HL-60 (cell line): ENCODE measurements at regions not wholly inside any gene's neighbourhood (a gene's known extent, or its start where the extent isn't known, plus 50 kb on each side); places are given as distances from the start of the nearest gene placed in this dataset.

Source experiments
- DNase-seq, 2 experiments: peaks; one replicate each; pipeline ENCODE4 v3.0.0-alpha.2; 2010 to 2020; ENCODE audit warnings: low read depth in 1 of 2, low spot score in 1 of 2
- H3K27ac ChIP-seq: fragments of 250-450 bp; sonication (Bioruptor Pico); replicated peaks from 2 replicates; pipeline ENCODE4 v1.5.1; 2020; ENCODE audit warnings: mild to moderate bottlenecking, moderate library complexity
- H3K27me3 ChIP-seq: fragments of 250-450 bp; sonication (Bioruptor Pico); 2 replicates; pipeline ENCODE4 v1.5.1; 2021; ENCODE audit warnings: mild to moderate bottlenecking, moderate library complexity; ENCODE audit not compliant: insufficient read depth, poor library complexity, severe bottlenecking
- H3K4me3 ChIP-seq: replicated peaks from 2 replicates; pipeline ENCODE4 v1.5.1; 2011; ENCODE audit warnings: mild to moderate bottlenecking, control low read depth, low read length; ENCODE audit not compliant: insufficient read depth
- GABPA ChIP-seq: IDR thresholded peaks from 2 replicates; pipeline ENCODE4 v1.6.1; 2012; ENCODE audit warnings: low read depth
- POLR2AphosphoS5 ChIP-seq: IDR thresholded peaks from 2 replicates; pipeline ENCODE4 v1.6.1; 2012; ENCODE audit warnings: low read depth
- REST ChIP-seq: IDR thresholded peaks from 2 replicates; pipeline ENCODE4 v1.6.1; 2012; ENCODE audit warnings: low read depth; ENCODE audit not compliant: insufficient replicate concordance
- SPI1 ChIP-seq: IDR thresholded peaks from 2 replicates; pipeline ENCODE4 v1.6.1; 2012; ENCODE audit warnings: low read depth, mild to moderate bottlenecking, borderline replicate concordance
- TF ChIP-seq, protein P1 (sequence below): IDR thresholded peaks from one replicate; pipeline ENCODE4 v1.5.1; 2011; ENCODE audit warnings: low read length, control low read depth, inconsistent platforms; ENCODE audit not compliant: insufficient read depth

DNA sequence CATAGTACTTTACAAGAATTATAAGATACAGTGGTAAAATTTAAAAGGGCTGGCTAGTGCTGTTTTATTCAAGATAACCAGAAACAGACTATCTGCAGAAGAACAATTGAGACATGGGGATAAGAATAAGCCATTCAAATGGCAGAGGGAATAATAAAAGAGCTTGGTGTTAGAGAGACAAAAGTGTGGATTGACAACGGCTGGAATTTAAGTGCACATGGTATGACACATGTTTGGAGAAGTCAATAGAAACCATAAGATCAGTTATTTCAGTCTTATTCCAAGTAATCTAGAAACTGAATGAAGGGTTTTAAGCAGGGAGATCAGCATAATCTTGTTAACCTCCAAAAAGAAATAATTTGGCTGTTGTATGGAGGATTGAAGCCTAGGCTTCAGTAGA, 1205.5 kb upstream of the CITED2 start:
- TF ChIP-seq GABPA (no peak), POLR2AphosphoS5 (no peak)
- TF ChIP-seq, protein P1, sequence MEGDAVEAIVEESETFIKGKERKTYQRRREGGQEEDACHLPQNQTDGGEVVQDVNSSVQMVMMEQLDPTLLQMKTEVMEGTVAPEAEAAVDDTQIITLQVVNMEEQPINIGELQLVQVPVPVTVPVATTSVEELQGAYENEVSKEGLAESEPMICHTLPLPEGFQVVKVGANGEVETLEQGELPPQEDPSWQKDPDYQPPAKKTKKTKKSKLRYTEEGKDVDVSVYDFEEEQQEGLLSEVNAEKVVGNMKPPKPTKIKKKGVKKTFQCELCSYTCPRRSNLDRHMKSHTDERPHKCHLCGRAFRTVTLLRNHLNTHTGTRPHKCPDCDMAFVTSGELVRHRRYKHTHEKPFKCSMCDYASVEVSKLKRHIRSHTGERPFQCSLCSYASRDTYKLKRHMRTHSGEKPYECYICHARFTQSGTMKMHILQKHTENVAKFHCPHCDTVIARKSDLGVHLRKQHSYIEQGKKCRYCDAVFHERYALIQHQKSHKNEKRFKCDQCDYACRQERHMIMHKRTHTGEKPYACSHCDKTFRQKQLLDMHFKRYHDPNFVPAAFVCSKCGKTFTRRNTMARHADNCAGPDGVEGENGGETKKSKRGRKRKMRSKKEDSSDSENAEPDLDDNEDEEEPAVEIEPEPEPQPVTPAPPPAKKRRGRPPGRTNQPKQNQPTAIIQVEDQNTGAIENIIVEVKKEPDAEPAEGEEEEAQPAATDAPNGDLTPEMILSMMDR, result no peak
- no peak for DNase-seq
- Histone ChIP-seq H3K27me3 (no peaks in the 10 kb centered on the region), H3K4me3 (no peak overlapping the region), H3K27ac (no peak overlapping the region)

DNA sequence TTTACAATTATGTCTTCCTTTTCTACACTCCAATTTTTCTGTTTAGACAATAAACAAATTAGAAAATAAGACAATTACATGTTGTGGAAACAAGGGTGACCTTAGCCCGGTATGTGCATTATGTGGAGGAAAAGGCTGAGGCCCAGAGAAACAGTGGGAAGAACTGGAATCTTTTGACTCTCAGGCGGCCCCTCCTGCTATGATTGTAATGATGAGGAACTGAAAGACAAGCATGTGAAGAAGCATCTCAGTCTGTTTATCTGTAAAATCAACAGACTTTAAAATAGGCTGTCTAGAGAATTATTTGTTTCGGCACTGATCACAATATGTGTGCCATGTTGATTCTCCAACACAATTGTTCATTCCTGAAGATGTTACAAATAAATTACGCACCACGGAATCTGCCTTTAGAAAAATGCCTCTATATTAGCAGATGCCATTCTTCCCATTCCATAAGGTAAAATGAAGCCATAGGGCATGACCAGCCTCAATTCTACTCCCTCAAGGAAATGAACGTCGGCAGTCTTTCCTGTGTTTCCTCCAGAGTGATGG, 1201.6 kb upstream of the CITED2 start:
- H3K27ac ChIP-seq, result no peak overlapping the region
- DNase-seq, result no peak
- TF ChIP-seq, protein P1, result no peak
- TF ChIP-seq SPI1 (no peak), REST (no peak), POLR2AphosphoS5 (no peak), GABPA (no peak)
- H3K27me3 ChIP-seq, result no peaks in the 10 kb centered on the region
- H3K4me3 ChIP-seq, result no peak overlapping the region

DNA sequence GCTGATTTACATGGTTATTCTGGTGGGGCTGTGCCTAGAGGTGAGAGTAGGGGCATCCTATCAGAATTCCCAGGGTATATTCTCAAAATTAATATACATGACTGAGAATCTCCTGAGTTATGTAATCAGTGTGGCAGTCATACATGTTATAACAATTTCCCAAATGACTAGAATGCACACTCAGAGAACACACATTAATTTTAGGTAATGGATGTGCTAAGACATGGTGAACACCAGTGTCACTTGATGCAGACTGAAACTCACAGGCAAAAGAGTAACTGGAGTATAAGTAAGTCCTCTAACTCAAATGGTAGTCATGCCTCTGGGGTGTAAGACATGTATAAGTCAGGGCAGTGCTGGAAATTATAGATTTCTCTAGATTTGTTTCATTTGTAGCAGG, 1198.4 kb upstream of the CITED2 start:
- Histone ChIP-seq H3K27ac (no peak overlapping the region), H3K4me3 (no peak overlapping the region), H3K27me3 (no peaks in the 10 kb centered on the region)
- no peak for DNase-seq
- TF ChIP-seq SPI1 (no peak), REST (no peak), POLR2AphosphoS5 (no peak), GABPA (no peak)
- TF ChIP-seq, protein P1, result no peak

GRCh38 chr6:140572129-140572528, 1197.7 kb upstream of the CITED2 start:
- no peak overlapping the region for H3K4me3 ChIP-seq
- TF ChIP-seq REST (no peak), GABPA (no peak), SPI1 (no peak), POLR2AphosphoS5 (no peak)
- TF ChIP-seq, protein P1, result no peak
- H3K27me3 ChIP-seq, result no peaks in the 10 kb centered on the region
- no peak overlapping the region for H3K27ac ChIP-seq
- no peak for DNase-seq
